Stimulated activated CD8-positive, alpha-beta memory T cell treated with anti-CD3 and anti-CD28 coated beads, Interleukin-4, amount 100 ng/mL, for 4 hours (primary cell): ENCODE measurements at regions not wholly inside any gene's neighbourhood (a gene's known extent, or its start where the extent isn't known, plus 50 kb on each side); places are given as distances from the start of the nearest gene placed in this dataset.

Source experiments
- DNase-seq, 2 donors: peaks; one replicate each; pipeline ENCODE4 v3.0.0-alpha.2; 2020; ENCODE audit warnings: low read depth in 2 of 2, low spot score in 1 of 2

DNA sequence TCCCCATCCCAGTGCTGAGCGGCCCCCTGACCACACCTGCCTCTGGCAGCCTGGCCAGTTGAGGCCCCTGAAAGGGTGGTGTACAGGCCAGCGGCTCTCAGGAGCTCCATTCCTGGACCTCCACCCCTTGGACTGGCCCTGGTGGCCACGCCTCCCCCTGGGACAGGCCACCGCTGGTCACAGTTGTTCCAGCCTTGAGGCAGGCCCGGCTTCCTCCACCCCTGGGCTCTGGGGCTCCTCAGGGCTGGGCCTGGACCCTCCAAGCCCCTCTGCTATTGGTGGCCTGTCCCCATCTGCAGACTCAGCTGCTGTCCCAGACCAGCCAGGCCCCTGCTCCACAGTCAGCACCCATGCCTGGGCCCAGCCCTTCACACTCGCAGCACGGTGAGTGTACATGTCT, 93.2 kb upstream of the NKX1-1 start:
- no peak for DNase-seq

DNA sequence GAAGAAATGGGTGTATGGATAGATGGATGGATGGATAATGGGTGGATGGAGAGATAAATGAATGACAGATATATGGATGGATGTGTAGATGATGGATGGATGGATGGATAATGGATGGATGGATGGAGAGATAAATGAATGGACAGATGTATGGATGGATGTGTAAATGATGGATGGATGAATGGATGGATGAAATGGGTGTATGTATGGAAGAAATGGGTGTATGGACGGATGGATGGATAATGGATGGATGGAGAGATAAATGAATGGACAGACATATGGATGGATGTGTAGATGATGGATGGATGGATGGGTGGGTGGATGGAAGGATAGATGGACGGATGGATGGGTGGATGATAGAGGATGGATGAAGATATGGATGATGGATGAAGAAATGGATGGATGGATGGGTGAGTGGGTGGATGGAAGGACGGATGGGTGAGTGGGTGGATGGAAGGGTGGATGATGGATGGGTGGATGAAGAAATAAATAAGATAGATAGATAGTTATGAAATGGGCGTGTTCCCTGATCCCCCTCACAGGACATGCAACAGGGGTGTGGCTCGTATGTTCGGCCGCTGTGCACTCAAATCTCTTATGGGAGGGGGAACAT, 91.1 kb upstream of the NKX1-1 start:
- DNase-seq = no peak

DNA sequence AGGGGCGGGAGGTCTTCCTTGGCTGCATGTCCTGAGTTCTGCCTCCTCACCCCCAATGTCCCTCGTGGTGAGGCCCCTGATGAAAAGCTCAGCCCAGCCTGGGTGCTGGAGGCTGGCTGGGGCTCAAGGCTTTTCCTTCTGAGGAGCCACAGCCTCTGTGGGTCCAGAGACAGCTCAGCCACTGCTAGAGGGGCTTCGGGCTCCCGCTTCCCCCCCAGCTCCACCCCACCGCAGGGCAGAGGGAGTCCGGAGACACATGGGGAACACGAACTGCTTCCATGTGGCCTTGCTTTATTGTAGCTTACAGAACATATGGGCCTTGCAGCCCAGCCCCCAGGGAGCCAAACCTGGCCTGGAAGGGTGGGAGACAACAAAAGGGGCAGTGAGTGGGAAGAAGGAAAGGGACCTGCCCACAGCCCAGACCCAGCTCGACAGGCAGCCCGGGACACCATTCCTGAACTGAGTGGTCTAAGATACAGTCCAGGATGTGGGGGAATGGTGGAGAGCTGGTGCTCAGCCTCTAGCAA, 89.9 kb upstream of the NKX1-1 start:
- no peak for DNase-seq

DNA sequence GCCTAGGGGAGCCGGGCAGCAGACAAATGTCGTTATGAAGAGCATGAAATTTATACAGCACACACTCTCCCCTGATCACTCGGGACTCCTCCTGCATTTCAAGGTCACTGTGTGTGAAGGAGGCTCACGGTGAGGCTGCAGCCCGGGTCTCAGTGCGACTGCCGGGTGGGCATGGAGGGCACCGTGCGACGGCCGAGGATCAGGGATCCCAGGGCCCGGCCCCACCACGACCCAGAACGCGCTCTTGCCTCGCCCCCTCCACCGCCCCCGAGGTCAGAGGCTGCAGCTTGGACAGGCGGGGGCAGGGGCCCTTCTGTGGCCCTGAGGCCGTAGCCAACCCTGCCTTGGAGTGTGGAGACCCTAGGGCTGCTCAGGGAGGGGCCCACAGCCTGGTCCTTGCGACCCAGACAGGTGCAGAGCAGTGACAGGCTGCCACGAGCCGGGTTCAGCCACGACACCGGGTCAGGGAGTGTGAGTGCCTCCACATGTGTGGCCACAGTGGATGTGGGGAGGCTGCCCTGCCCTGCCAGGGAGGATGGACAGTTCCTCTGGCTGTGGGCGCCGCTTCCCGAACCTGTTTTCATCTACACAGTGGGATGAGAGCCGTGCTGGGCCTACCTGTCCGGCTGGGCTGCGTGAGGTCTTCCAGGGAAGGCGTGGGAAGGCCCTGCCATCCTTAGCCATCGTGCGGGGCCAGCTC, 89.3 kb upstream of the NKX1-1 start:
- DNase-seq = no peak

DNA sequence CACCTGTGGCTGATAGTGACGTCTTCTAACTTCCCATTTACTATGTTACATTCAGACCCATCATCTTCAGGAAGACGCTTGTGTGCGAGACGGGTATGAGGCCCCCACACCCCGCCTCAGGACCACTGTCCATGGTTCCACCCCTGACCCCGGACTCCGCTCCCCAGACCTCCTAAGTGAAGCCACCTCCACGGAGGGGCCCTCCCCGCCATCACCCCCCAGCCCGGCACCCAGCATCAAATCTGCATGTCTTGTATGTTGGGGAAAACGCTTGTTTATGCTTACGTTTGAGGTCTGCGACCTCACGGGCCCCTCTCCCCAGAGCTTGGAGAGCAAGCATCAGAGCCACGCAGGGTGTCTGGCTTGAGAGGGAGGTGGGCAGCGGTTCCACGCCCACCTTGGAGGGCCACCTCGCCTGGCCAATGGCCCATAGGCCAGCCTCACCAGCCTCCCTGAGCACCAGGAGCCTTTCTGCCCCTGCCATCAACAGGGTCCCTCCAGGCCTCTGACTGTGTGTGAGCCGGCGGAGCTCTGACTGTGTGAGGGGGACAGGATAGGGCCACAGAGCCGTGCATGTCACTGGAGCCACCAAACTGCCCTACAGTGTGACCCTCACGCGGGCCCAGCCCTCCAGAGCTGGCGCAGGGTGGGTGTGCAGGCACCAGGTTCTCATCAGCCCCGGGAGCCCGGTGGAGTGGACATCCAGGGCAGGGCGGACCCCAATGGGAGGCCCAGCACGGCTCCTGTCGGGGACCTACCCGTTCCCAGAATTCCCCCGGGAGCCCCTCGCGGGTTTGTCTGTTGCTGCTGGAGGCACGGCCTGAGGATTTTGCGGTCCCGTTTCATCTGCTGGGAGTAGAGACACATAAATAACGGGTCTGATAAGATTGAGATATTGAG, 88.4 kb upstream of the NKX1-1 start:
- no peak for DNase-seq

DNA sequence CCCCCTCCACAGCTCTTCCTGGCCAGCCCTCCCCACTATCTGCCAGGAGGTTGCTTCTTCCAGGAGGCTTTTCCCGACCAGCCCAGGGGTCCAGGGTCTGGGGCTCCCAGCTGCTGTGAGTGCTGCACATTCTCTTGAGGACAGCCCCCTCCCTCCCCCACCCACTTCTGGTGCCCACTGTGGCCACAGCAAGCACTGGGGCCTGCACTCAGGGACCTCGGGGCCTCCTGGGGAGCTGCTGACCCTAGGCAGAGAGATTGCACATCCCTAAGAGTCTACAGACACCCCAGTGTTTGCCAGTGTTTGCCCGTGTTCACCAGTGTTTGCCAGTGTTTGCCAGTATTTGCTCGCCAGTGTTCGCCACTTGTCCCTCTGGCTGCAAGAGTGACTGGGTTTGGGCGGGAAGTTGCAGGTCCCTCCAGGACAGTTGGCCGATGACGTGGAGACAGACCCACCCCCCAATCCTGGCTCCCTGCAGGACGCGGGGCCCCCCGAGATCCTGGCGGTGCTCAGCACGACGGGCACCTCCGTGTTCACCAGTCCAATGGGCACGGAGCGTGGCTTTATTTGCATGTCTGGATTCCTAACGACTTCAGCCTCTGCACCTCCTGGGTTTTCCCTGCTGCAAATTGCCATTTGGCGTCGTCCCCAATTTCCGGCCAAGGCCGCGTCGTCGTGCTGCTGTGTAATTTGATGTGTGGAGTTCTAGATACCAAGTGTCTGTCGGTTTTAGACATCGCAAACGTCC, 87.5 kb upstream of the NKX1-1 start:
- no peak for DNase-seq

DNA sequence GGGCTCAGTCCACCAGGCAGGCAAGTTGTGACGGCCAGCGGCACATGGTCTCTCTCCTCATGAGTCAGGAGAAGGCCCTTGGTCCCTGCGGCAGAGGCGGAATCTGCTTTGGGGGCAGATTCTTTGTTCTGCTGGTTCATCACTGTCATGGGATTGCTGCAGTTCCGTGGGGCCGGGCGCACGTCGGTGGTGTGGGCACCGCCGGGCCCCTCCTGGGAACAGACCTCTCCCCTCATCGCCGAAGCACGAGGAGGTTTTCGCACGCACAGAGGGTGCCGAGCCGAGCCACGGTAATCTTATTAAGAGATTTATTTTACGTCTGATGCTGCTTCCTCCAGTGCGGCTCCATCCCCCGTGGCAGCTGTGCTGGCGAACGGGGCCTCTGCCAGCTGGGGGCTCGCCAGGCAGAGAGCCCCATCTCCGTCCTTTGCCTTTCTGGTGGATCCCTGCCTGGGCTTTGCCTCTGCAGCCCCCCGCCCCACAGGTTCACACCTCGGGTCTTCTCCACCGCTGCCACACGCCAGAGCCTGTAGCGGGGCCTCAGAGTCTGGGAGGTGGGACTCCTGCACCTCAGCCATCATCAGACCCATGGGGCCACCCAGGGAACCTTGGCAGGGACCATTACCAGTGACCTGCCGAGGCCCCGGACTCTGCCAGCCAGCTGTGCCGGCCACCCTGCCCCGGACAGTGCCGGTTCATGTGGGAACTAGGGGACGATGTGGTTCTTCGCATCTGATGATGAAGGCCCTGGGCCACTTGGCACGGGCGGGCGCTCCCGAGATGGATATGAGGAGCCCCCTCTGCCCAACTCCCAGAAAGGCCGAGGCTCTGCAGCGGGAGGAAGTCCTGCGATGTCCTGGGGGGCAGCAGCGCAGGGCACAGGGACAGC, 86.7 kb upstream of the NKX1-1 start:
- DNase-seq = no peak

DNA sequence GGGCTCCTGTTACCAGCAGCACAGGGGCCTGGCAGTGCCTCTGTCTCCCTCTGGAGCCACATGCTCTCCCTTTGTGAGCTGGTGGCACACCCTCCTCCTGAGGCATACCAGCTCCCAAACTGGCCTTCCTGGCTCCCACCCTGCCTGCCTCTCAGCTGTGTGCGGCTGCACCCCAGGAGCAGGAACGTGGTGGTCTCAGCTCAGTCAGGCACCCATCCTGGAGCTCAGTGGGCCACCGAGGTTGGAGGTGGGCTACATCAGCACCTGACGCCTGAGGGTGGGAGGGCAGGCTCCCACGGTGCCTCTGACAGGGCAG, 85.9 kb upstream of the NKX1-1 start:
- DNase-seq = no peak

DNA sequence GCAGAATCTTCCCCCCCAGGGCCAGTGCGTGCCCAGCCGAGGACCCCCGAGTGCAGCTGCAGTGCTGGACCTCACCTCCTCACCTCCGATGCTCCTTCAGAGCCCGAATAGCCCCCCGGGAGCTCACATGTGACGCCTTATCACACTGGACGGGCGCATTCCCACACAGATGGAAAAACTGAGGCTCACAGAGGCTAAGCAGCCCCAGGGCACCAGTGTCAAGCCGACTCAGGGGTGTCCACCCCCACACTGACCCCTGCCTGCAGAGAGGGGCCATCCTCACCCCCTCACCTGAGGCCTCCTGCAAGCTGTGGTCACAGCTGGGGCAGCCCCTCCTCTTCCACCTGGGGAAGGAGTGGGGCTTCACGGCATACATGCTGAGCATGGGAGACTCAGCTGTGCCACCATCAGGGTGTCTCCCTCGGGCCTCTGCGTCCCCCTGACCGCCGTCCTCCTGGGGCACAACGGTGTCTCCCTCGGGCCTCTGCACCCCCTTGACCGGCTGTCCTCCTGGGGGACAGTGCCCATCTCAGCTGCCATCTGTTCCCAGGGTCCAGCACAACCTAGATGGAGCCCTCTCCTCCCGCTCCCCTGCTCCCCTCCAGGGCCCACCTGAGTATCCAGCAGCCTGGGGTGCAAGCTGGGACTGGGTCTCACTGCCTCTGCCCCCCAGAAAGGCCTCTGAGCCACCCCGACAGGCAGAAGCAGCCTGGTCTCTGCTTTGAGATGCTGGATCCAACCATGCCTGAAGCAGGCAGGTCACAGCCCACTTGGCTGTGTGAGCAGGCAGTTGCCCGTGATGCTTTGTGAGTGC, 85.3 kb upstream of the NKX1-1 start:
- no peak for DNase-seq

DNA sequence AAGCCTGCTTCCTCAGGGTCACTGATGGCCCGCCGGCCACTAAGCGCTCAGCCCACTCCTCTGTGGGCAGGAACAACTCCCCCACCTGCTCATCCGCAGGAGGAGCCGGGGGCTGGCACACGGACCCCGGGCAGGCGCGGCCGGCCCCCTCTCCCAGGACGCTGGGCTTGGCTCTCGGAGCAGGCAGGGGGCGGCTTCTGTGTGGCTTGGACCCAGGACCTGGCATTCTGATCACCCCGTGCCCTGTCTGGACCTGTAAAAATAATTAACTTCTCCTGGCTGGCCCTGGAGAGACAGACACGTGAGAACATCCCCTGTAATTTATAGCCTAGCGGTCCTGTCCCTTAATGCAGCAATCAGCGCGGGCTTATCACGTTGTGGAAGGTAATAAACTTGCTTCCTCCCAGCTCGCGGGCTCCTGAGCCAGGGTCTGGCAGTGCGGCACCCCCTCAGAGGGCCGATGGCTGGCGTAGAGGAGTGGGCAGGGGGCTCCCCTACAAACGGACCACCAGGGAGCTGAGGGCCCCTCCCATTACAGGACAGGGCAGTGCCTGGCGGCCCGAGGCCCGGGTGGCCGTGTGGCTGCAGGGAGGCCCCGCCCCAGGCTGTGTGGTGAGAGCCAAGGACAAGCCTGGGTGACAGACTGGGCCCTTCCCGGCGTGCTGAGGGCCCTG, 84.5 kb upstream of the NKX1-1 start:
- no peak for DNase-seq

DNA sequence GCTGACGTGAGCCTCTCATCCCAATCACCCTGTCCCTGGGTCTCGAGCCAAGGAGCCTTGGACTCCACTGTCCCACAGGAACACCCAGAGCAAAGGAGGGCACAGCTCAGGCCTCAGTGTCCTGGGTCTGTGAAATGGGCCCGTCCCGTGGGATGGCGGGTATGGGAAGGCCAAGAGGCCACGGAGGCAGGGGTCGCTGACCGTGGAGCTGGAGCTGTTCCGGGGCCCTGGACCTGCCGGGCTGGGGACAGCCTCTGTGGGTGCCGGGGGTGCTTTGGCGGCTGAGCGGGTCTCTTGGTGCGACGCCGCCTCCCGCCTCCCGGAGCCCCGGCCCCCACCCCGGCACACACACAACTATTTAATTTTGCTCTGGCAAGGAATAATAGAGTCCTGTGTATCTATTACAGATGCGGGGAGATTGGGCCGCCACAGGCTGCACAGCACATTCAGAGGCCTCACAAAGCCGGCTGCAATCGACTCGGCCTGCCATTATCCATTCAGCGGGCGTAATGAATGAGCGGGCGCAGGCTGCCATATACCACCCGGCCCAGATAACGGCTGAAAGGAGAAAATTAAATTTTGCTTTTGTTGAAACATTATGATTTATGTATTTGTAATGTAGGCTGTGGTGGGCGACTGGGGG, 83.9 kb upstream of the NKX1-1 start:
- DNase-seq = no peak

DNA sequence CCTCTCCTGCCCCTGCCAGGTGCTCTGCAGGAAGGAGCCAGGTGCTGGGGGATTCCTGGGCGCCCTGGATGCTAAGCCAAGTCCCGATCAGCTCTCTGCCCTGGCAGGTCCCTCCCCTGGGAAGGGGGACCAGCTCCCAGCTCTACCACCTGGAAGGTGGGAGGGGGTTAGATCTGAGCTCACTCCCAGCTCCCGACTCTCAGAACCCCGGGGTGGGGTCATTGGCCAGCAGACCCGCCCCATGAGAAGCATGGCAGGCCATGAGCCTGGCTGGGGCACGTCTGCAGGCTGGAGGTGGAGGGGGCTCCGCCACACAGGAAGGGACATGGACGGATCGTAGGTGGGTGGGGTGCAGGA, 83.4 kb upstream of the NKX1-1 start:
- no peak for DNase-seq

DNA sequence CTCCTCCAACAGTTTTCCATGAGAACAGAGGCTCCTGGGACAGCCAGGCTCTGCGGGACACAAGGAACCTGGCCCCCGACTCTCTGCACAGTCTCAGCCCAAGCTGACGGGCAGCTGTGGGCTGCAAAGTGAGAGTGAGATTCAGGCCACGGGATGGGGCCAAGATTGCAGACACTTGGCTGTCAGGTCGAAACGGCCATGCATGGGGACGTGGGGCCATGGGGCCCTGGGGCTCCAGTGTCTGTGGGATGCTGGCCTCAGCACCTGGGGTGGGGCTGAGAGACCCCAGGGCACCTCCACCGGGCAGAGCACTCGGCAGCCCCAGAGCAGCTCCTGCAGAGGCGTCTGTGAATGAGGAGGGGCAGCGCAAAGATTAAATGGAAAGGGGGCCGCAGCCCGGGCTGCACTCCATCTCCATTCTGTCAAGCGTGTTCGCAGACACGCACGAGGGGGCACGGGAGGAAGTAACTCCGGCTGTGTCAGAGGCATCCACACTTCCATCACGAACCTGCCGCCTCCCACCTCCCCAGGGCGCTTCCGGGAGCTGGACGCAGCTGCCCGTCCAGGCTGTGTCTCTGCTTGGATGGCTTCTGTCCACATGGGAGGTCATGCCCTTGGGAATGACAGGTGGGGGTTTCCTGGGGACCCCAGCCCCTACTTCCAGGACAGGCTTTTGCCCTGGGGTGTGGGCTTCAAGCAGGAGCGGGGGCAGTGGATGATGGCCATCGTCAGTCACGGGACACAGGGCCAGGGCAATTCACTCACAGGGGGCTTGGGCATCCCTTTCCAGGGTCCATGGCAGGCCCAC, 82.8 kb upstream of the NKX1-1 start:
- DNase-seq = no peak

DNA sequence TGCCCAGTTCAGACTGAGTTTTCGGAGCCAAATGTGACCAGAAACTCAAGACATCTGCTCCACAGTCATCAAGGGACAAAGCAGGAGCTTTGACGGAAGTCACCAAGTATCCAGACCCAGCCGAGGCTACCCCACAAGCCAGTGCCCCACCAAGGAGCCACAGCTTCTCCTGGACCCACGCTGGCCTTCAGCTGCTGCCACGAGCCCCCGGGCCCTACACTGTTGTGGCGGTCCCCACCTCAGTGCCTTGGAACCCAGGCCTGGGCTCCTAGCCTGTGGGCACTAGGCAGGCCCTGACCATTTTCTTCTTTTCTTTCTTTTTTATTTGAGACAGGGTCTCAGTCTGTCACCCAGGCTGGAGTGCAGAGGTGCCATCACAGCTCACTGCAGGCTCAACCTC, 82.1 kb upstream of the NKX1-1 start:
- DNase-seq = no peak

DNA sequence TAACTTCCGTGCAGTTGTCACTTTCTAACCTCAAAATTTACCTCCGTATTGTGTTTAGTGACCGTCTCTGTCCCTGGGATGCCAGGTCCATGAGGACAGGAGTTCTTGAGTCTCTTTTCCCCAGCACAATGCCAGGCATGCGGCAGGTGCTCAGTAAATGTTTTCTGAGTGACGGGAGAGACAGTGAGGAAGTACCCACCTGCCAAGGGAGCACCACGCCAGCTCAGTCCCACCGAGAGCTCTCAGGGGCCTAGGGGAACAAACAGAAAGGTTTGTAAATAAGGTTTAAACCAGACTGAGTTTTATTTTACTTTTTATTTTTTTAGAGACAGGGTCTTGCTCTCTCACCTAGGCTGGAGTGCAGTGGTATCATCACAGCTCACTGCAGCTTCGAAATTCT, 81.5 kb upstream of the NKX1-1 start:
- no peak for DNase-seq

DNA sequence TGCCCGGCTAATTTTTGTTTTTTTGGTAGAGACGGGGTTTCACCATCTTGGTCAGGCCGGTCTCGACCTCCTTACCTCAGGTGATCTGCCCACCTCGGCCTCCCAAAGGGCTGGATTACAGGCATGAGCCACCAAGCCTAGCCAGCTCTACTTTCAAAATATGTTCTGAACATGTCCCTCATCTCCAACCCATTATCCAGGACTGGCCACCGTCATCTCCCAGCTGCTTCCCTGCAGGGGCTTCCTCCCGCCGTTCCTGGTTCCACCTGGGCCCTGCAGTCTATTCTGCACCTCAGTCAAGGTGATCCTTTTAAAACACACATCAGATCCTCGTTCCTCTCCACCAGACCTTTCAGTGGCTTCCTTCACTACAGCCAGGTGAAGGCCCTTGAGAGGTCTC, 80.9 kb upstream of the NKX1-1 start:
- DNase-seq = no peak

DNA sequence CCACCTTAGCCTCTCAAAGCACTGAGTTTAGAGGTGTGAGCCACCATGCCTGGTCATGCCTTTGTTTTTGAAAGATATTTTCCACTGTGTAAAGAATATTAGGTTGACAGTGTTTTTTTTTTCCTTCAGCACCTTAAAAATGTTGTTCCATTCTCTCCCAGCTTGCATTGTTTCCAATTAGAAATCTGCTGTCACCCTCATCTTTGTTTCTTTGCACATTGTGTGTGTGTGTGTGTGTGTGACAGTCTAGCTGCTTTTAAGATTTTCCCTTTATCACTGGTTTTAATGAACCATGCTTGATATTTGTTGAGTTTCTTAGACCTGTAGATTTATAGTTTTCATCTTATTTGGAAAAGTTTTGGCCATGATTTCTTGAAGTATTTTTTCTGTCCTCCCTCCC, 79.0 kb upstream of the NKX1-1 start:
- no peak for DNase-seq

DNA sequence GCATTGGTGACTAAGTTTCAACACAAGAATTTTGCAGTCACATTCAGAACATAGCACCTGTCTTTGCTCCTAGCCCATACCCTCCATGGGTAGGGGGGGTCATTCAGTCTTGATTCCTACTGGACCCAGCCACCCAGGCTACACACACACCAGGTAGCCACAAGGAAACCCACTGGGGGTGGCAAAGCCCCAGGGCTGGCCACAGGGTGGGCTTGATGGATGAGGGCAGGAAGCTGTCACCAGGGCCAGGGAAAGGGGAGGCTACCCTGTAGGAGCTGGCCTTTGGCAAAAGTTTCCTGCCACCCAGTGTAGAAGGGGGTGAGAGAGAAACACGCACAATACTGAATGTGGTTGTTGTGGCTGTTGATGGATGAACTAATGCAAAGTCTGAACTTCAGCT, 74.5 kb upstream of the NKX1-1 start:
- DNase-seq = no peak
